ENCODE measurements at regions not wholly inside any gene's neighbourhood (a gene's known extent, or its start where the extent isn't known, plus 50 kb on each side); places are given as distances from the start of the nearest gene placed in this dataset.

GRCh38 chr4:8698341-8699062 lies 105.9 kb downstream of the CPZ start:
- Histone ChIP-seq H3K27me3 (peaks cover 0 to 7% (median 0%) of the 10 kb centered on the region in 4 donors), H3K4me1 (no peaks in the 10 kb centered on the region), H3K4me3 (no peak overlapping the region), H3K36me3 (no peaks in the 10 kb centered on the region), H3K9me3 (no peaks in the 10 kb centered on the region), H3K27ac (no peak overlapping the region)
- FAIRE-seq (no peak), DNase-seq (no peak), ATAC-seq (no peak)
- intact Hi-C loops (cut with DNase I), result loop anchor here in 1 of 3 donors (10.0 kb wide), 1 partner anchor 176 kb away; the partner anchor contains the start of gene HMX1
- WGBS, 2 donors, result 79 to 88% methylated on average over 19 to 20 of the region's 20 CpGs
- TF ChIP-seq CTCF (IDR thresholded peaks at IDR 0.05), result no peak

- H3K27ac ChIP-seq, result no peak overlapping the region
- FAIRE-seq (no peak), DNase-seq (no peak), ATAC-seq (no peak)
- no peak for TF ChIP-seq CTCF (IDR thresholded peaks at IDR 0.05)
- intact Hi-C loops (cut with DNase I), result loop anchor here in 1 of 3 donors (10.0 kb wide), 1 partner anchor 177 kb away; the partner anchor contains the start of gene HMX1
- no peak overlapping the region for H3K4me3 ChIP-seq
- peaks cover 0 to 7% (median 0%) of the 10 kb centered on the region in 4 donors for H3K27me3 ChIP-seq
- H3K36me3 ChIP-seq, result no peaks in the 10 kb centered on the region
- H3K9me3 ChIP-seq, result no peaks in the 10 kb centered on the region
- no peaks in the 10 kb centered on the region for H3K4me1 ChIP-seq
- WGBS, 2 donors, result 72 to 77% methylated on average over 7 of the region's 7 CpGs
Observed at GRCh38 chr4:8697826-8698225, 105.3 kb downstream of the CPZ start.

GRCh38 chr4:8696369-8697127 lies 104.0 kb downstream of the CPZ start:
- Histone ChIP-seq H3K4me1 (no peaks in the 10 kb centered on the region), H3K9me3 (no peaks in the 10 kb centered on the region), H3K27ac (no peak overlapping the region), H3K36me3 (no peaks in the 10 kb centered on the region), H3K4me3 (no peak overlapping the region), H3K27me3 (peaks cover 0 to 3% (median 0%) of the 10 kb centered on the region in 4 donors)
- ATAC-seq, result no peak
- intact Hi-C loops (cut with DNase I), result loop anchor here in 1 of 3 donors (10.0 kb wide), 1 partner anchor 178 kb away; the partner anchor contains the start of gene HMX1
- no peak for TF ChIP-seq CTCF (IDR thresholded peaks at IDR 0.05)
- DNase-seq, result no peak
- WGBS, 2 donors, result 68 to 72% methylated on average over 10 of the region's 10 CpGs
- FAIRE-seq, result no peak

GRCh38 chr4:8695237-8696219 lies 103.0 kb downstream of the CPZ start:
- DNase-seq, result no peak
- Histone ChIP-seq H3K27me3 (no peaks in the 10 kb centered on the region), H3K4me1 (no peaks in the 10 kb centered on the region), H3K27ac (no peak overlapping the region), H3K4me3 (no peak overlapping the region), H3K9me3 (no peaks in the 10 kb centered on the region), H3K36me3 (no peaks in the 10 kb centered on the region)
- ATAC-seq, result no peak
- intact Hi-C loops (cut with DNase I), result loop anchor here in 1 of 3 donors (10.0 kb wide), 1 partner anchor 179 kb away; the partner anchor contains the start of gene HMX1
- no peak for FAIRE-seq
- TF ChIP-seq CTCF (IDR thresholded peaks at IDR 0.05), result no peak
- 49 to 65% methylated on average over 18 of the region's 18 CpGs for WGBS, 2 donors
